ENCODE measurements at regions not wholly inside any gene's neighbourhood (a gene's known extent, or its start where the extent isn't known, plus 50 kb on each side); places are given as distances from the start of the nearest gene placed in this dataset.

DNA sequence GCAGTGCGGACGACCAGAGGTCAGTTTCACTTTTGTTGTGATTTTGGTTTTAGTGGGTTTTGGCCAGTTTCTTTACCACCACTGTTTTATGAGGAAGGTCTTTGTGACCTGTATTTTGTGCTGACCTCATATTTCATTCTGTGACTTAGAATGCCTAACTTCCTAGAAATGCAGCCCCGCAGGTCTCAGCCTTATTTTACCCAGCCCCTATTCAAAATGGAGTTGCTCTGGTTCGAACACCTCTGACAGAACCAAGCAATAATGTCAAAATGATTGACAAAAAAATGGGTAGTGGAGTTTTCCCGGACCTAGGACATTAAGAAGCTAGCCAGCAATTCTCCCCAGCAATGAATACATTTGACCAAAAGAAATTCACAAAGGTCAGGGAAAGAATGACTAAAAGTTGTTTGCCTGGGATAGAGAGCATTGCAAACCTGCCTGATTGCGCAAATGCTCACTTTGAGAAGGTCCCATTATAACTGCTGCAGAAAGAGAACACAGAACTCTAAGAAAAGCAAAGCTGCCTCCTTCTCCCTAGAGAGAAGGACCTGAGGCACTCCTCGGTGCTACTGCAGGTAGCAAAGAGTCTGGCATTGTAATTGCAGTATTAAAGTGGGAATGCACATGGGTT is 288.8 kb downstream of the ADGB start:
- no peak for TF ChIP-seq EZH2 (IDR thresholded peaks at IDR 0.05; ENCODE audit: borderline replicate concordance)
- TF ChIP-seq, protein P1, sequence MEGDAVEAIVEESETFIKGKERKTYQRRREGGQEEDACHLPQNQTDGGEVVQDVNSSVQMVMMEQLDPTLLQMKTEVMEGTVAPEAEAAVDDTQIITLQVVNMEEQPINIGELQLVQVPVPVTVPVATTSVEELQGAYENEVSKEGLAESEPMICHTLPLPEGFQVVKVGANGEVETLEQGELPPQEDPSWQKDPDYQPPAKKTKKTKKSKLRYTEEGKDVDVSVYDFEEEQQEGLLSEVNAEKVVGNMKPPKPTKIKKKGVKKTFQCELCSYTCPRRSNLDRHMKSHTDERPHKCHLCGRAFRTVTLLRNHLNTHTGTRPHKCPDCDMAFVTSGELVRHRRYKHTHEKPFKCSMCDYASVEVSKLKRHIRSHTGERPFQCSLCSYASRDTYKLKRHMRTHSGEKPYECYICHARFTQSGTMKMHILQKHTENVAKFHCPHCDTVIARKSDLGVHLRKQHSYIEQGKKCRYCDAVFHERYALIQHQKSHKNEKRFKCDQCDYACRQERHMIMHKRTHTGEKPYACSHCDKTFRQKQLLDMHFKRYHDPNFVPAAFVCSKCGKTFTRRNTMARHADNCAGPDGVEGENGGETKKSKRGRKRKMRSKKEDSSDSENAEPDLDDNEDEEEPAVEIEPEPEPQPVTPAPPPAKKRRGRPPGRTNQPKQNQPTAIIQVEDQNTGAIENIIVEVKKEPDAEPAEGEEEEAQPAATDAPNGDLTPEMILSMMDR (IDR thresholded peaks at IDR 0.05; ENCODE audit: poor library complexity), result no peak

Measured in hepatocyte (in vitro differentiated cells).